ENCODE measurements at regions not wholly inside any gene's neighbourhood (a gene's known extent, or its start where the extent isn't known, plus 50 kb on each side); places are given as distances from the start of the nearest gene placed in this dataset.
"Not testable (repeated sequence)": the region's sequence is repeated elsewhere in the genome, so short reads cannot be mapped to it uniquely, and the experiment has no call there.

- no peaks in the 10 kb centered on the region for H3K36me3 ChIP-seq (ENCODE audit: control insufficient read depth, insufficient read depth, low read length)
- no peaks in the 10 kb centered on the region for H3K4me1 ChIP-seq (ENCODE audit: control insufficient read depth, insufficient read depth, low read length)
- no peaks in the 10 kb centered on the region for H3K27me3 ChIP-seq (ENCODE audit: control insufficient read depth, insufficient read depth, low read length)
- H3K9me3 ChIP-seq (ENCODE audit: control insufficient read depth, insufficient read depth, low read length), result no peaks in the 10 kb centered on the region
- no peak overlapping the region for H3K27ac ChIP-seq (ENCODE audit: low read depth, low read length)
- no peak overlapping the region for H3K9ac ChIP-seq (ENCODE audit: low read depth, low read length)
- no peak overlapping the region for H3K4me3 ChIP-seq (ENCODE audit: low read depth, low read length)
Measured at GRCh38 chr11:33448461-33449130, 191.4 kb downstream of the HIPK3 start.

- no peaks in the 10 kb centered on the region for H3K9me3 ChIP-seq (ENCODE audit: control insufficient read depth, insufficient read depth, low read length)
- no peaks in the 10 kb centered on the region for H3K27me3 ChIP-seq (ENCODE audit: control insufficient read depth, insufficient read depth, low read length)
- H3K27ac ChIP-seq (ENCODE audit: low read depth, low read length), result no peak overlapping the region
- no peak overlapping the region for H3K4me3 ChIP-seq (ENCODE audit: low read depth, low read length)
- no peak overlapping the region for H3K9ac ChIP-seq (ENCODE audit: low read depth, low read length)
- H3K36me3 ChIP-seq (ENCODE audit: control insufficient read depth, insufficient read depth, low read length), result no peaks in the 10 kb centered on the region
- no peaks in the 10 kb centered on the region for H3K4me1 ChIP-seq (ENCODE audit: control insufficient read depth, insufficient read depth, low read length)
Measured at GRCh38 chr11:33445761-33446161, 188.6 kb downstream of the HIPK3 start.

- H3K27ac ChIP-seq (ENCODE audit: low read depth, low read length), result no peak overlapping the region
- H3K36me3 ChIP-seq (ENCODE audit: control insufficient read depth, insufficient read depth, low read length), result no peaks in the 10 kb centered on the region
- no peaks in the 10 kb centered on the region for H3K4me1 ChIP-seq (ENCODE audit: control insufficient read depth, insufficient read depth, low read length)
- no peaks in the 10 kb centered on the region for H3K27me3 ChIP-seq (ENCODE audit: control insufficient read depth, insufficient read depth, low read length)
- no peak overlapping the region for H3K4me3 ChIP-seq (ENCODE audit: low read depth, low read length)
- no peak overlapping the region for H3K9ac ChIP-seq (ENCODE audit: low read depth, low read length)
- H3K9me3 ChIP-seq (ENCODE audit: control insufficient read depth, insufficient read depth, low read length), result no peaks in the 10 kb centered on the region
Measured at GRCh38 chr11:33444835-33445594, 187.8 kb downstream of the HIPK3 start.

GRCh38 chr11:33443684-33444083 is 186.5 kb downstream of the HIPK3 start:
- H3K4me1 ChIP-seq (ENCODE audit: control insufficient read depth, insufficient read depth, low read length), result no peaks in the 10 kb centered on the region
- no peaks in the 10 kb centered on the region for H3K27me3 ChIP-seq (ENCODE audit: control insufficient read depth, insufficient read depth, low read length)
- no peak overlapping the region for H3K27ac ChIP-seq (ENCODE audit: low read depth, low read length)
- no peaks in the 10 kb centered on the region for H3K36me3 ChIP-seq (ENCODE audit: control insufficient read depth, insufficient read depth, low read length)
- no peak overlapping the region for H3K9ac ChIP-seq (ENCODE audit: low read depth, low read length)
- no peak overlapping the region for H3K4me3 ChIP-seq (ENCODE audit: low read depth, low read length)
- H3K9me3 ChIP-seq (ENCODE audit: control insufficient read depth, insufficient read depth, low read length), result no peaks in the 10 kb centered on the region

- Histone ChIP-seq H3K4me3 (ENCODE audit: low read depth, low read length) (no peak overlapping the region), H3K27me3 (ENCODE audit: control insufficient read depth, insufficient read depth, low read length) (no peaks in the 10 kb centered on the region), H3K4me1 (ENCODE audit: control insufficient read depth, insufficient read depth, low read length) (no peaks in the 10 kb centered on the region), H3K27ac (ENCODE audit: low read depth, low read length) (no peak overlapping the region), H3K9ac (ENCODE audit: low read depth, low read length) (no peak overlapping the region), H3K36me3 (ENCODE audit: control insufficient read depth, insufficient read depth, low read length) (no peaks in the 10 kb centered on the region), H3K9me3 (ENCODE audit: control insufficient read depth, insufficient read depth, low read length) (0 out of 2 replicates have a peak, but pooled peaks cover 4% of the 10 kb centered on the region)
Measured at GRCh38 chr11:33438301-33438700, 181.1 kb downstream of the HIPK3 start.

GRCh38 chr11:33437529-33437928 is 180.3 kb downstream of the HIPK3 start:
- no peaks in the 10 kb centered on the region for H3K4me1 ChIP-seq (ENCODE audit: control insufficient read depth, insufficient read depth, low read length)
- no peaks in the 10 kb centered on the region for H3K36me3 ChIP-seq (ENCODE audit: control insufficient read depth, insufficient read depth, low read length)
- no peak overlapping the region for H3K27ac ChIP-seq (ENCODE audit: low read depth, low read length)
- no peak overlapping the region for H3K9ac ChIP-seq (ENCODE audit: low read depth, low read length)
- H3K4me3 ChIP-seq (ENCODE audit: low read depth, low read length), result no peak overlapping the region
- H3K27me3 ChIP-seq (ENCODE audit: control insufficient read depth, insufficient read depth, low read length), result no peaks in the 10 kb centered on the region
- H3K9me3 ChIP-seq (ENCODE audit: control insufficient read depth, insufficient read depth, low read length), result 0 out of 2 replicates have a peak, but pooled peaks cover 4% of the 10 kb centered on the region

- no peak overlapping the region for H3K9ac ChIP-seq (ENCODE audit: low read depth, low read length)
- no peak overlapping the region for H3K4me3 ChIP-seq (ENCODE audit: low read depth, low read length)
- no peaks in the 10 kb centered on the region for H3K36me3 ChIP-seq (ENCODE audit: control insufficient read depth, insufficient read depth, low read length)
- peaks cover 4% of the 10 kb centered on the region; the same call in 1 of the 2 replicates for H3K9me3 ChIP-seq (ENCODE audit: control insufficient read depth, insufficient read depth, low read length)
- no peaks in the 10 kb centered on the region for H3K4me1 ChIP-seq (ENCODE audit: control insufficient read depth, insufficient read depth, low read length)
- H3K27me3 ChIP-seq (ENCODE audit: control insufficient read depth, insufficient read depth, low read length), result no peaks in the 10 kb centered on the region
- H3K27ac ChIP-seq (ENCODE audit: low read depth, low read length), result no peak overlapping the region
Measured at GRCh38 chr11:33435216-33435615, 178.0 kb downstream of the HIPK3 start.

- no peaks in the 10 kb centered on the region for H3K4me1 ChIP-seq (ENCODE audit: control insufficient read depth, insufficient read depth, low read length)
- H3K9ac ChIP-seq (ENCODE audit: low read depth, low read length), result no peak overlapping the region
- no peak overlapping the region for H3K4me3 ChIP-seq (ENCODE audit: low read depth, low read length)
- H3K27me3 ChIP-seq (ENCODE audit: control insufficient read depth, insufficient read depth, low read length), result no peaks in the 10 kb centered on the region
- H3K36me3 ChIP-seq (ENCODE audit: control insufficient read depth, insufficient read depth, low read length), result no peaks in the 10 kb centered on the region
- no peak overlapping the region for H3K27ac ChIP-seq (ENCODE audit: low read depth, low read length)
- peaks cover 4% of the 10 kb centered on the region; the same call in 1 of the 2 replicates for H3K9me3 ChIP-seq (ENCODE audit: control insufficient read depth, insufficient read depth, low read length)
Measured at GRCh38 chr11:33434294-33434693, 177.1 kb downstream of the HIPK3 start.

GRCh38 chr11:33428435-33428834 is 171.3 kb downstream of the HIPK3 start:
- not testable (repeated sequence) for H3K4me1 ChIP-seq (ENCODE audit: control insufficient read depth, insufficient read depth, low read length); H3K9ac ChIP-seq (ENCODE audit: low read depth, low read length); H3K27ac ChIP-seq (ENCODE audit: low read depth, low read length); H3K4me3 ChIP-seq (ENCODE audit: low read depth, low read length); H3K9me3 ChIP-seq (ENCODE audit: control insufficient read depth, insufficient read depth, low read length); H3K27me3 ChIP-seq (ENCODE audit: control insufficient read depth, insufficient read depth, low read length); H3K36me3 ChIP-seq (ENCODE audit: control insufficient read depth, insufficient read depth, low read length)

GRCh38 chr11:33420959-33421566 is 163.9 kb downstream of the HIPK3 start:
- no peaks in the 10 kb centered on the region for H3K27me3 ChIP-seq (ENCODE audit: control insufficient read depth, insufficient read depth, low read length)
- H3K9me3 ChIP-seq (ENCODE audit: control insufficient read depth, insufficient read depth, low read length), result no peaks in the 10 kb centered on the region
- no peaks in the 10 kb centered on the region for H3K36me3 ChIP-seq (ENCODE audit: control insufficient read depth, insufficient read depth, low read length)
- H3K27ac ChIP-seq (ENCODE audit: low read depth, low read length), result no peak overlapping the region
- H3K4me3 ChIP-seq (ENCODE audit: low read depth, low read length), result no peak overlapping the region
- no peak overlapping the region for H3K9ac ChIP-seq (ENCODE audit: low read depth, low read length)
- peaks cover 4% of the 10 kb centered on the region; the same call in 1 of the 2 replicates for H3K4me1 ChIP-seq (ENCODE audit: control insufficient read depth, insufficient read depth, low read length)

- H3K9ac ChIP-seq (ENCODE audit: low read depth, low read length), result no peak overlapping the region
- no peak overlapping the region for H3K27ac ChIP-seq (ENCODE audit: low read depth, low read length)
Measured at GRCh38 chr11:33419924-33420323, 162.7 kb downstream of the HIPK3 start.

More at GRCh38 chr11:33419924-33420323, 162.7 kb downstream of the HIPK3 start:
- no peaks in the 10 kb centered on the region for H3K9me3 ChIP-seq (ENCODE audit: control insufficient read depth, insufficient read depth, low read length)
- no peaks in the 10 kb centered on the region for H3K36me3 ChIP-seq (ENCODE audit: control insufficient read depth, insufficient read depth, low read length)
- H3K4me1 ChIP-seq (ENCODE audit: control insufficient read depth, insufficient read depth, low read length), result peaks cover 4% of the 10 kb centered on the region; the same call in 1 of the 2 replicates
- H3K4me3 ChIP-seq (ENCODE audit: low read depth, low read length), result no peak overlapping the region
- no peaks in the 10 kb centered on the region for H3K27me3 ChIP-seq (ENCODE audit: control insufficient read depth, insufficient read depth, low read length)
